ENCODE measurements at regions not wholly inside any gene's neighbourhood (a gene's known extent, or its start where the extent isn't known, plus 50 kb on each side); places are given as distances from the start of the nearest gene placed in this dataset.
"Not testable (repeated sequence)": the region's sequence is repeated elsewhere in the genome, so short reads cannot be mapped to it uniquely, and the experiment has no call there.

DNA sequence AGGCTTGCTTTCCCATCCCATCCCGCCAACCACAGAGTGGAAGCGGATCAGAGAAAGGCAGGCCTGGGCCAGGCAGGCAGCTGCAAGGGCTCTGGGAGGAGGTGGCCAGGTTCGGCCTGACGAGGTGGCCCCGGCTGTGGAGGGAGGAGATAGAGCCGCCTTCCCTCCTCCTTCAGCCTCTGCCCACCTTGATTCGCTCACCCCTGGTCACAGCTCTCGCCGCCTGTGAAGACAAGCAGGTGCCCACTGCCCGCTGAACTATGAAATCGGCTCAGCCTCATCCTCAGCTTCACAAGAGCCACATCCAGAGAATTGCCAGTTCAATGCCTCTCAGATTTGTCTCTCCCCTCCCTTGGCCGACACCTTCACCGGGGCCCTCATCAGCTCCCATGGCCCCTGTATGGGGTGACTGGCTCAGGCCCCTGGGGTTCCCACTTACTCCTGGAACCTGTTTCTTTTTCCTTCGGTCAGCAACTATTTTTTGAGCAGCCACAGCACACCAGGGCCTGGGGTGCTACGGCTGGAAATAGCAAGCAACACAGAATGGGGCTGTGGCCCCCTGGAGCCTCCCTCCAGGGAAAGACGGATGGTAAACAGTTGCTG, 80.0 kb upstream of the CHST15 start:
- in situ Hi-C loops (cut with HindIII; ENCODE audit: low pct_unique_long_range_greater_than_20kb, low sequenced_read_pairs) = no loop called here
- DNase-seq (ENCODE audit: low read depth) = no peak

DNA sequence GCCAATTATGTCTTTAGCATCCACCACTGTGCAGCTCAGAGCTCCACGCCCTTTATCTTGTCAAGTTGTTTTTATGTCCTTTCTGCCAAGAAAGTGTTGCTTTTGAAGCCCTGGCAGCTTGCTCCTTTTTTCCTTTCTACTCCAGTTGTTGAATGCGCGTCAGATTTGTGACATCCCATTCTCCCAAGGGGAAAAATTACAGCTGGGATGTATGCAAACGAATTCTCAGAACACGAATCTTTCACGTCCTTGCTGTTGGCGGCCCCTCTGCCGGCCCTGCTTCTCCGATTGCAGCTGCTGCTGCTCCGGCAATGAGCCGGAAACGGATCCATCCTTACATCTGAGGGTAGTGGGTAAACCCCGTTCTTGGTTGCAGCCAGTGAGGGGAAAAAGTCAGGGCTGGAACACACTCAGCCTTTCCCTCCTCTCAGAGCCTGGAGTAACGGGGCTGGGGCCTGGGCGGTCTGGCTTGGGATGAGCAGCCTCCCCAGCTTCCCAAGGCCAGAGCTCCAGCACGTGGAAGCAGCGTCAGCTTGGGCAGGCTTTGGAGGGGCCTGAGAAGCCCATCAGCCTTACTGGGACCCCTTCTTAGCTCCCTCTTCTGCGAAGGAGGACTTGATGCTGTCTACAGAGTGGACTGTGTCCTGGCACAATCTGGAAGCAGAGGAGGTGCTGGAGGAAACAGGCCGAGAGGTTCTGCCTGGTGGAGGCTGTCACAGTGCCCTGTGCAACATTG, 79.0 kb upstream of the CHST15 start:
- DNase-seq (ENCODE audit: low read depth) = no peak
- in situ Hi-C loops (cut with HindIII; ENCODE audit: low pct_unique_long_range_greater_than_20kb, low sequenced_read_pairs) = no loop called here

DNA sequence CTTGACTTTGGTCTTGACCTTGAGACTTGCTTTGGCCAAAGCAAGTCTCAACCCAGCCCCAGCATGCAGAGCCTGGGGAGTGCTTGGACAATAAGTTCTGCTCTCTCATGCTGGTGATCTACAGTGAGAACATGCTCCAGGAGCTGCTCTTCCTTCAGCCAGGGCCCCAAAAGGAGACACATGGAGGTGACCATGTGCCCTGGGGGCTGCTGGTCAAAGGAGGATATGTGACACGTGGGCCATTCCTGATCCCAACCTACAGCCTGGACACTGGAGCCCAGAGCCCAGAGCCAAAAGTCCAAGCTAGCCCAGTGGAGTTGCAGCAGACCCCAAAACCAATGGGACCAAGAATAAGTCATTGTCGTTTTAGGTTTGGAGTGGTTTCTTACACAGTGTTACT, 78.2 kb upstream of the CHST15 start:
- DNase-seq (ENCODE audit: low read depth) = no peak

GRCh38 chr10:124170631-124171030, 77.2 kb upstream of the CHST15 start:
- in situ Hi-C loops (cut with HindIII; ENCODE audit: low pct_unique_long_range_greater_than_20kb, low sequenced_read_pairs) = no loop called here
- no peak for DNase-seq (ENCODE audit: low read depth)

More for the DNA sequence above, 78.2 kb upstream of the CHST15 start:
- in situ Hi-C loops (cut with HindIII; ENCODE audit: low pct_unique_long_range_greater_than_20kb, low sequenced_read_pairs) = no loop called here

DNA sequence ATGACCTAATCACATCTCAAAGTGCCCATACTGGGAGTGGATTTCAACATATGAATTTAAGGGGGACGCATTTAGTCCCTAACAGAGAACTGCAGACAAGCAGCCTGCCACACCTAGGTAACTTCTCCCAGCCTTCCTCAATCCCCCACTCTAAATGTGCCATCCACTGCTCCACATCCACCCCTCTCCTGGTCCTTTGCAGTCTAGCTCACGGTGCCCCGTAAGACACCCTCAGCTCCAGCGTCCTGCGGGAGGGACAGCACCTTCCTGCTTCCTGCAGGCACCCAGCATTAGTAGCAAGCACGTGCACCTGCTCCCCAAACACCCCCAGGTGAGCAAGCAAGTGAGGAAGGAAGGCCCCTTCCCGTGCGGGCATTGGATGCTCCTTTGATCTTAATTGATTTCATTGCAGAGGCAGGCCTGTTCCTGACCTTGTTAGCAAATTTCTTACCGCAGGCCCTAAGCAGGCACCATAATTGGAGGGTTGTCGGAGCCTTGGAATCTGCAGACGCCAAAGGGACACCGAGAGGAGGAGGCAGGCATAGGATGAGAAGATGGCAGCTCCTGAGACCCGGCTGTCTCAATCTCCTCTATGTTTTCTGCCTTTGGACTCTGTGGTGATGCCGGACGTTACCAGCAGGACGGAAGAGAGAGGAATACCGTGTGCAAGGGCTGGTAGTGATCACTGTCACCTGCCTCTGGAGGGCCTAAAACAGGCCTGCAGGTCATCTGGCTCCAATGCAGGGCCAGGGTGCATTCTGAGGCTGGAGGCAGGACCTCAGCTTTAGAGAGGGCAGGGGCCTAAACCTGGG, 75.8 kb upstream of the CHST15 start:
- no peak for DNase-seq (ENCODE audit: low read depth)
- in situ Hi-C loops (cut with HindIII; ENCODE audit: low pct_unique_long_range_greater_than_20kb, low sequenced_read_pairs) = no loop called here

DNA sequence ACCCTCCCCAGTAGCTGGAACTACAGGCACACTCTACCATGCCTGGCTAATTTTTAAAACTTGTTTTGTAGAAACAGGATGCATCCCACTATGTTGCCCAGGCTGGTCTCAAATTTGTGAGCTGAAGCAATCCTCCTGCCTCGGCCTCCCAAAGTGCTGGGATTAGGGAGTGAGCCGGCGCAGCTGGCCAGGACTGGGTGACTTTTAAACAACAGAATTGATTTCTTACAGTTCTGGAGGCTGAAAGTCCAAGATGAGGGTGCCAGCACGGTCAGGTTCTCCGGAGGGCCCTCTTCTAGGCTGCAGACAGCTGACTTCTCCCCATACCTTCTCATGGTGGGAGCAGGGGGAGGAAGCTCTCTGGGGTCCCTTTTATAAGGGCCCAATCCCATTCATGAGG, 75.2 kb upstream of the CHST15 start:
- in situ Hi-C loops (cut with HindIII; ENCODE audit: low pct_unique_long_range_greater_than_20kb, low sequenced_read_pairs) = no loop called here

DNA sequence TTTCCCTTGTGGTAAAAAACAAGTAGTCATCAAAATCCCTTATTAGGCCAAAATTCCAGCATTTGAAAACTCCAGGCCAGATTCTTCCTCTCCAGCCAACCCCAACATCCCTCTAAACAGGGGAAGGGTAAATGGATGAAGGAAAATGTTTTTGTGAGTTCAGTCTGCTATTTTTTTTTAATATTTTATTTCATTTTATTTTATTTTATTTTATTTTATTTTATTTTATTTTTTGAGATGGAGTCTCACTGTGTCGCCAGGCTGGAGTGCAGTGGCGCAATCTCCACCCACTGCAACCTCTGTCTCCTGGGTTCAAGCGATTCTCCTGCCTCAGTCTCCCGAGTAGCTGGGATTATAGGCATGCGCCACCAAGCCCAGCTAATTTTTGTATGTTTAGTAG, 74.5 kb upstream of the CHST15 start:
- in situ Hi-C loops (cut with HindIII; ENCODE audit: low pct_unique_long_range_greater_than_20kb, low sequenced_read_pairs); DNase-seq (ENCODE audit: low read depth): not testable (repeated sequence)

More for the DNA sequence above, 75.2 kb upstream of the CHST15 start:
- DNase-seq (ENCODE audit: low read depth) = no peak

DNA sequence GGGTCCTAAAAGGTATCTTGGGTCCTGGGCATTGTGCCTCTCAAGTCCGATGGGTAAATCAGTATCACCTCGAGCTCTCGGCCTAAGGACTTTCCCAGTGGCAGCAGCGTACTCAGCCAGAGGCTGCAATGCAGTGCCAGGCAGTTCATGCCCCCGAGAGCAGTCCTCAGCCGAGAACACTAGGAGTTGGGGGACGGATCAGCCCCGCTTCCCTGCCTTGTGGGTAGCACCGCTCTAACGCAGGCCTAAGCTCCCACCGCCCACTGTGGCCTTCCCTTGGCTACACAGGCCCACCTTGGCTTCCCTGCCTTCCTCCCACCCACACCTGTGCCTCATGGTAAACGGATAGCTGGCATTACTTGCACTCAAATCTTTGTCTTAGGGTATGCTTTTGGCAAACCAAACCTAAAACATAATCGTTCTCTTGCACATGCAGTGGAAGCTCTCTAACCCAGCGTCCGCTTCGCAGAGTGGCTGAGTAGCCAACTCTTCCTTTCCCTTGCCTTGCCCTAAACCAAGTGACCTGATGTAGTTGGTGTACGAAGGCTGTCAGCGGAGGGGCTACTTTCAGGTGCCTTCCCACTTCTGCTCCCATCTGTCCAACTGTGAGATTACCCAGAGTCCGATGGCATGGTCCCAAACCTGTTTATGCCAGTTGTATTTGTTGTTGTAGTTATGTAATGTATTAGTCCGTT, 73.2 kb upstream of the CHST15 start:
- in situ Hi-C loops (cut with HindIII; ENCODE audit: low pct_unique_long_range_greater_than_20kb, low sequenced_read_pairs) = no loop called here
- no peak for DNase-seq (ENCODE audit: low read depth)

DNA sequence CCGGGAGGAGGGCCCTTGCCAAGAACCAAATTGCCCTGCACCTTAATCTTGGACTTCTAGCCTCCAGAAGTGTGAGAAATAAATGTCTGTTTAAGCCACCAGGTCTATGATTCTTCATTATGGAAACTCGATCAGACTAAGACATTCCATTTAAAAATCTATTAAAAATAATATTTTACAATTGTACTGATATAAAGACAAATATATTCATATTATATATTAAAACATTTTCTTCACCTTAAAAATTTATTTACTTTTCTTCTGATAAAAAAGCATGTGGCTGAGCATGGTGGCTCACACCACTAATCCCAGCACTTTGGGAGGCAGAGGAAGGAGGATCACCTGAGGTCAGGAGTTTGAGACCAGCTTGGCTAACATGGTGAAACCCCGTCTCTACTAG, 72.4 kb upstream of the CHST15 start:
- no peak for DNase-seq (ENCODE audit: low read depth)
- in situ Hi-C loops (cut with HindIII; ENCODE audit: low pct_unique_long_range_greater_than_20kb, low sequenced_read_pairs) = no loop called here

- DNase-seq (ENCODE audit: low read depth) = no peak
- in situ Hi-C loops (cut with HindIII; ENCODE audit: low pct_unique_long_range_greater_than_20kb, low sequenced_read_pairs) = no loop called here
These were observed 71.9 kb upstream of the CHST15 start for GRCh38 chr10:124165311-124165710.

GRCh38 chr10:124164264-124164663, 70.9 kb upstream of the CHST15 start:
- in situ Hi-C loops (cut with HindIII; ENCODE audit: low pct_unique_long_range_greater_than_20kb, low sequenced_read_pairs) = no loop called here
- no peak for DNase-seq (ENCODE audit: low read depth)

GRCh38 chr10:124162774-124163354, 69.5 kb upstream of the CHST15 start:
- no peak for DNase-seq (ENCODE audit: low read depth)
- in situ Hi-C loops (cut with HindIII; ENCODE audit: low pct_unique_long_range_greater_than_20kb, low sequenced_read_pairs) = no loop called here

DNA sequence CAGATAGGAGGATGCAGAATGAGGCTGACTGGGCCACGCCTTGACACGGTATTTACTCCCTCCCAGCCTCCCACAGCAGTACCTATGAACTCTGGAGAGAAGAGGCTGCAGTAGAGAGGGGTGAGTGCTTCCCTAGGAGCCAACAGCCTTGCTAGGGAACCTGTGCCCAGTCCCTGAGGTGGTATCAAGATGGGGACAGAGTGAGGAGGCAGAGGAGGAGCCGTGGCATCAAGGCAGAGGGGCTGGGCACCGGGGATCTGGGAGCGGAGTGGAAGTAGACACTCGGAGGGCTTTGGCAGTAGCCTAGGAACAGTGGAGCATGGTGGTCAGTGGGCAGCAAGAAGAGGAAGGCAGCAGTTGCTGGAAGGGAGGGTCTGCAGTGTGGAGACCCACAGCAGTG, 68.7 kb upstream of the CHST15 start:
- no peak for DNase-seq (ENCODE audit: low read depth)
- in situ Hi-C loops (cut with HindIII; ENCODE audit: low pct_unique_long_range_greater_than_20kb, low sequenced_read_pairs) = no loop called here

DNA sequence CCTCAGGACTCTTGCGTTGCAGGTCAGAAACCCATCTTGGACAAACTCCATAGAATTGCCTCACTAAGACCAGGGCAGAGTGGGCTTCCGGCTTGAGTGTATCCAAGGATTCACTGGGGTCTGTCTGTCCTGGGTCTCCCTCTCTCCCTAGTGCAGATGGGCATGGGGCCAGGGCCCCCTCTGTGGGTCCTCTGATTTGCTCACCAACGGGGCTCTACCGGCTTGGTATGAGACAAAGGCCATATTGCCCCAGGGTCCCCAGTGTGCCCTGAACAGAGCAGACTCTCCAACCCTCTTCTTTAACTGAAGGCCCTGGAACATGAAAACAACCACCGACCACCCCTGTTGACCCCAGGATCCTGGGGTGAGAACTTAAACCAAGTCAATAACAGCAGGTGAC, 68.2 kb upstream of the CHST15 start:
- DNase-seq (ENCODE audit: low read depth) = no peak
- in situ Hi-C loops (cut with HindIII; ENCODE audit: low pct_unique_long_range_greater_than_20kb, low sequenced_read_pairs) = no loop called here

DNA sequence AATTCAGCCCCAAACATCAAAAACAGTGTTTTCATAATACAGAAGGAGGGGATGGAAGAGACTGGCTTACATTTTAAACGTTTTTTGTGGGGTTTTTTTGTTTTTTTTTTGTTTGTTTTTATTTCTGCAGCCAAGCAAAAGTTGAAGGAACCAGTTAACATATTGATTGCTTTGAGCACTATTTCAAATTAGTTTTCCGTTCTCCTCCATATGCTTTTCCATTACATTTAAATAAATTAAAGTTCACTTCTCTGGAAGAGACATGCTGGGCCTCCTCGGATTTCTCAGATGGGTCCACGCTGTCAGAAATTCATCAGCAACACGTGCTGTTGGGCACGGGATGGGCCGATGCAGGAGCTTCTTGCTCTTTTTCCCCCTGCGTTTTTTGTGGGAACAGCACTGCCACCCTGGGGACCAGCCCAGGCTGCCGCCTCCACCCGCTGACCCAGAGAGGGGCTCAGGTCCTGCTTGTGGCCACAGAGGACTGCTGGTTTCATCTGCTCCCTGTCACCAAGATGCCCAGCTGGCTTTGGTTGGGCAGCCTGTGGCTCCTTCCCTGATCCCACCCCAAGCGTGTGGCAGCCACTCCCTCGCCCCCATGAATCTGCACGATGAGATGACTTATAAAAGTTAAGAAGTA, 67.7 kb upstream of the CHST15 start:
- DNase-seq (ENCODE audit: low read depth) = no peak
- in situ Hi-C loops (cut with HindIII; ENCODE audit: low pct_unique_long_range_greater_than_20kb, low sequenced_read_pairs) = no loop called here

DNA sequence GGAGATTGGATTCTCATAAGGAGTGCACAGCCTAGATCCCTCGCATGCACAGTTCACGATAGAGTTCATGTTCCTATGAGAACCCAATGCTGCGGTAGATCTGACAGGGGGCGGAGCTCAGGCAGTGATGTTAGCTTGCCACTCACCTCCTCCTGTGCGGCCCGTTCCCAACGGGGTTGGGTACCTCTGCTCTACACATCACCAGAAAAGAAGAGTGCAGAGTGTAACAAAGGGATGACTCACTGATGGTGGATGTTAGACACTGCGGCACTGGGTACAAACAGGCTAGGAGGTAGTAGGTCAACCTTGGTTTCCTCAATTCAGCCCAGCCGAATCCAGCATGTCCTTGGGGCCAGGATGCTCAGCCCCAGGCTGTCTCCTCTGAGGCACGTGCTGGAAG, 66.8 kb upstream of the CHST15 start:
- in situ Hi-C loops (cut with HindIII; ENCODE audit: low pct_unique_long_range_greater_than_20kb, low sequenced_read_pairs) = no loop called here
- DNase-seq (ENCODE audit: low read depth) = no peak

GRCh38 chr10:124159153-124159552, 65.8 kb upstream of the CHST15 start:
- DNase-seq (ENCODE audit: low read depth) = no peak
- in situ Hi-C loops (cut with HindIII; ENCODE audit: low pct_unique_long_range_greater_than_20kb, low sequenced_read_pairs) = no loop called here

- in situ Hi-C loops (cut with HindIII; ENCODE audit: low pct_unique_long_range_greater_than_20kb, low sequenced_read_pairs) = no loop called here
These were observed 65.2 kb upstream of the CHST15 start for GRCh38 chr10:124158592-124158991.

More at GRCh38 chr10:124158592-124158991, 65.2 kb upstream of the CHST15 start:
- no peak for DNase-seq (ENCODE audit: low read depth)
